GM20000 (cell line): ENCODE measurements at regions not wholly inside any gene's neighbourhood (a gene's known extent, or its start where the extent isn't known, plus 50 kb on each side); places are given as distances from the start of the nearest gene placed in this dataset.

ENCODE experiments used
- DNase-seq: peaks from one replicate; pipeline ENCODE4 v3.0.0; 2012; ENCODE audit warnings: low spot score
- TF ChIP-seq, protein P1 (sequence below): IDR thresholded peaks from 2 replicates; pipeline ENCODE4 v1.5.1; 2012; ENCODE audit warnings: mild to moderate bottlenecking, control low read depth; ENCODE audit errors: extremely low read depth, missing control alignments

DNA sequence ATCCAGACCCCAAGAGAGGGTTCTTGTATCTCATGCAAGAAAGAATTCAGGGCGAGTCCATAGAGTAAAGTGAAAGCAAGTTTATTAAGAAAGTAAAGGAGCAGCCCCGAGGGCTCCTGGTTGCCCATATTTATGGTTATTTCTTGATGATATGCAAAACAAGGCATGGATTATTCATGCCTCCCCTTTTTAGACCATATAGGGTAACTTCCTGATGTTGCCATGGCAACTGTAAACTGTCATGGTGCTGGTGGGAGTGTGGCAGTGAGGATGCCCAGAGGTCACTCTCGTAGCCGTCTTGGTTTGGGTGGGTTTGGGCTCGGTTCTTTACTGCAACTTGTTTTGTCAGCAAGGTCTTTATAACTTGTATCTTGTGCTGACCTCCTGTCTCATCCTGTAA lies 750.2 kb upstream of the FANCL start:
- DNase-seq: no peak
- TF ChIP-seq, protein P1, sequence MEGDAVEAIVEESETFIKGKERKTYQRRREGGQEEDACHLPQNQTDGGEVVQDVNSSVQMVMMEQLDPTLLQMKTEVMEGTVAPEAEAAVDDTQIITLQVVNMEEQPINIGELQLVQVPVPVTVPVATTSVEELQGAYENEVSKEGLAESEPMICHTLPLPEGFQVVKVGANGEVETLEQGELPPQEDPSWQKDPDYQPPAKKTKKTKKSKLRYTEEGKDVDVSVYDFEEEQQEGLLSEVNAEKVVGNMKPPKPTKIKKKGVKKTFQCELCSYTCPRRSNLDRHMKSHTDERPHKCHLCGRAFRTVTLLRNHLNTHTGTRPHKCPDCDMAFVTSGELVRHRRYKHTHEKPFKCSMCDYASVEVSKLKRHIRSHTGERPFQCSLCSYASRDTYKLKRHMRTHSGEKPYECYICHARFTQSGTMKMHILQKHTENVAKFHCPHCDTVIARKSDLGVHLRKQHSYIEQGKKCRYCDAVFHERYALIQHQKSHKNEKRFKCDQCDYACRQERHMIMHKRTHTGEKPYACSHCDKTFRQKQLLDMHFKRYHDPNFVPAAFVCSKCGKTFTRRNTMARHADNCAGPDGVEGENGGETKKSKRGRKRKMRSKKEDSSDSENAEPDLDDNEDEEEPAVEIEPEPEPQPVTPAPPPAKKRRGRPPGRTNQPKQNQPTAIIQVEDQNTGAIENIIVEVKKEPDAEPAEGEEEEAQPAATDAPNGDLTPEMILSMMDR: no peak

DNA sequence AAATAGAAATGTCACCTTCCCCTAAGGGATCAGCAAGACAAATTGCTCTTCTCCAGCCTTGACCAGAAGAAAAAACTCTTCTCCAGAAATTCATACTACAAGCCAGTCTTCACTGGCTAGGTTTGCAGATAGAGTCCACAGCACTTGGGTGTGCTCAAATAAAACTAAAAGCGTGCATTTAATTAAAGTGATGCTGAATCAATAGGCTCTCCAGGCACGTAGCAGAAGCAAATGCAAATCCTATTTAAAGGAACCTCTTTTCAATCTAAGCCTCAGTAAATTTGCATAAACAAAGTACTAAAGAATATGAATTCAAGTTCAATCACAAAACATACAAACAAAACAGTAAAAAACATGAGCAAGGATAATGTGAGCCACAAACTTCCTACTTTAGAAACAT lies 744.4 kb upstream of the FANCL start:
- DNase-seq: no peak
- TF ChIP-seq, protein P1: no peak

DNA sequence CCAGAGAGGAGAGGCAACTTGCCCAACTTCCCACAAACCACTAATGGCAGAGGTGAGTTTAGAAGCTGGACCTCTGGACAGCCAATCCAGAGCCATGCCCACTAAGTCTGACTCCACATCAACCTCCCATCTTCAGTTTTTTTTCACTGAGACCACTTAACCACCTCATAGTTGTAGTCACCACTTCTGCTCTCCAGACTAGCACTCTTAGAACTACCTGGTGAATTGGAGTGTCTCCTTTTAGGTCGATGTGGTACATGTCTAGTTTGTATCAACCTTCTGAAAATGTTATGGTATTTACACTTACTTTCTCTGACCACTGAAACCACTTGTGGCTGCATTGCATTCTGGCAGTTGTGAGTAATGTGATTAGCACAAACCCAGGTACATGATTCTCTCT lies 743.6 kb upstream of the FANCL start:
- no peak for DNase-seq
- TF ChIP-seq, protein P1: no peak

DNA sequence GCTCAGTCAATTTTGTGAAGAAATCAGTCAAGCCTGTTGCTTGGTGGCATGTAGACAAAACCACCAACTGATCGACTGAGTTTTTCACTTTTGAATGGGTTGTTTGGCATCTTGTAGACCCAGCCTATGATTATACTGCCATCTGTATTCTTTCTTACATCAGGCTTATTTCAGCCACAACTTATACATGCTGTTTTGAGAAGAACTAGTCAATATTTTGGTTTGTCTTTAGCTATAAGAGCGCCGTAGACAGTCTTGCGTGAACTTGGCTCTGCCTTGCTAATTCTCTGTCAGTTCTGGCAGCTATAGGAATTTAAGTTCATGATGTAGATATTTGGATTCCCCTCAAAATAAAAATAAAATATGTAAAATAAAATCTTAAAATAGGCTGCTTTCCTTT lies 742.0 kb upstream of the FANCL start:
- DNase-seq: no peak

DNA sequence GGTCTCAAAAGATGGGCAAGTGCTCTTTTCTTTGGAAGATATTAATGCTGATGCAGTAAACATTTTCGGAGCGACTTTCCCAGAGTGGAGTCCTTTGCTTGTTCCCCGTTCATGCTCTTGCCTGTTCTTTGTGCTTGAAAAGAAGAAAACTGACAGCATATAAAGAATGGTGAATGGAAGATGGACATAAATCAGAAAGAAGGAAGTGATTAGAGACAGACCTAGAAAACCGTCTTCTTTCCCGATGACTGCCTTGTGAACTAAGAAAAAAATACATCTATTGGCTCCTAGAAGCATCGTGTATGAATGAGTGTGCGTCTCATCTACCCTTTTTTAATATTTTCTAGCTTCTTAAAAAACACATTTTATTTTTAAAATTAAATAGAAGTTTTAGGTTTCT lies 740.1 kb upstream of the FANCL start:
- TF ChIP-seq, protein P1: no peak
- DNase-seq: no peak

More for the DNA sequence above, 742.0 kb upstream of the FANCL start:
- TF ChIP-seq, protein P1: no peak

DNA sequence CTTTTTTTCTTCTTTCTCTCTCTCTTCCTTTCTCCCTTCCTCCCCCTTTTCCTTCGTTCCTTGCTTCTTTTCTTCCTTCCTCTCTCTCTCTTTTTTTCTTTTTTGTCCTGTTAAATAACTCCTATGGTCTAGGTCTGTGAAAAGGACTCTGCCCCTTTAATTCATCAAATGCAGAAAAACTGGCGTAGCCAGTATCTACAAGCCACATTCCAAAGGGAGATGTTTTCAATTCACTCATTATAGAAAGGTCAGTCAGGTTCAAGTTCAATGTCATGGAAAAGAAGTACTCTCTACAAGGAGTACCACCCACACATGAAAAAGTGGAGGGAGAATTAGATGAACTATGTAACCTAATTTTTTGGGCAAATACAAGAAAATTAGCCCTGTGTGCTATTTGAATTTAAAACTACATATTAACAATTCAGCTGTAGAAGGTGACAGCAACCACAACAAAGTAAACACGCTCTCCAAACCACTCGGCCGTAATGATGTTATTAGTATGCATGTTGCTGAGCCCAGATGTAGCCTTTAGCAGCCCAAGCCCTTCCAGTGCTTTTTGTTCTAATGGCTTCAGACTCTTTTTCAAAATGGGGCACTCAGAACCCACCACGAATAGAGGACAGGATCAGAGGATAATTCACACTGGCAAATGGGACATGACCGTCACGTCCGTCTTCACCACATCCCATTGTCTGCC lies 735.4 kb upstream of the FANCL start:
- no peak for DNase-seq
- TF ChIP-seq, protein P1: no peak

DNA sequence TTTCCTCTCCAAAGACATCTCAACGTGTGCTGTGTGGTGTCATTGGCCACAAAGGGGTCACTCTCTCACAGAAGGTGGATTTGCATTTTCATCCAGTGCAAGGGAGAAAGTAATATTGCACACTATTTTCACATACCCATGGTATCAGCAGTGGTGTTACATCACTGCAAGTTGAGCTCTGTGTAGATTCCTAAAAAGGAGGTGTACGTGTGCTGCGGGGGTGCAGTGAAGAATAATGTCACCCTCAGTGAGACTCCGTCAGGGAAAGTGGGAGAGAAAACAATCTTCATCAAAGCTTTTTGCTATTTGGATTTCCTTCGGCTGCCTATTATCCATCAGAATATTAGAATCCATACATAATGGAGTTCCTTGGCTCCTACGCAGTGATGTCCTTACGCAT lies 733.8 kb upstream of the FANCL start:
- TF ChIP-seq, protein P1: no peak
- DNase-seq: no peak
